SK-N-MC (cell line): ENCODE measurements at regions not wholly inside any gene's neighbourhood (a gene's known extent, or its start where the extent isn't known, plus 50 kb on each side); places are given as distances from the start of the nearest gene placed in this dataset.

Source experiments
- EZH2 ChIP-seq: fragments of 200-600 bp; sonication (generic); IDR thresholded peaks from one replicate; pipeline ENCODE4 v1.6.1; 2017; ENCODE audit warnings: antibody characterized with exemption
- FOXP2 ChIP-seq: optimal IDR thresholded peaks from 2 replicates; pipeline ENCODE3; 2011; ENCODE audit warnings: mild to moderate bottlenecking, moderate library complexity; ENCODE audit not compliant: insufficient read depth; ENCODE audit errors: extremely low read length, control extremely low read depth
- POLR2AphosphoS5 ChIP-seq: IDR thresholded peaks from 2 replicates; pipeline ENCODE4 v1.6.1; 2012; ENCODE audit warnings: mild to moderate bottlenecking, low read depth, low read length, borderline replicate concordance

DNA sequence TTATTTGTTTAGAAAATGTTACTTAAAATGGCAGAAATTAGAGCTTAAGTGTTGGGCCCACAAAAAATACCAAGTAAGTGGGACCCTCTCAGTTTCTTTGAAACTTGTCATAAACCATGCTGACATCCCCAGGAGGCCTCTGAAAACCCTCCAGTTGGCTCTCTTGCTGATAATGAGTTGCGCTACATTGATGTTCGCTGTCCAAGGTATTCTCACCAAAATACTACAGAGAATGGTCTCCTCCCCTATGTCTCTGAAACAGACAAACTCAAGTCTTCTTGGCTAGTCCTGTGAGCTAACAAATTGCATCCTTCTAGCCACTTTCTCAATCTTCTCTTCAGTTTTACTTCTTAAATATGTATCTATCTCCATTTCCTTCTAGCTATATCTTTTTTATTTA lies 669.4 kb downstream of the IRS1 start:
- TF ChIP-seq POLR2AphosphoS5 (no peak), FOXP2 (no peak), EZH2 (no peak)
